Neural progenitor cell (in vitro differentiated cells): ENCODE measurements at regions not wholly inside any gene's neighbourhood (a gene's known extent, or its start where the extent isn't known, plus 50 kb on each side); places are given as distances from the start of the nearest gene placed in this dataset.

ENCODE experiments used
- CTCF ChIP-seq: fragments of 200-600 bp; sonication (generic); IDR thresholded peaks from 2 replicates; pipeline ENCODE4 v1.5.1; 2017; ENCODE audit warnings: antibody characterized with exemption, mild to moderate bottlenecking
- EZH2 ChIP-seq: fragments of 200-600 bp; sonication (generic); IDR thresholded peaks from 2 replicates; pipeline ENCODE4 v1.6.1; 2017; ENCODE audit warnings: antibody characterized with exemption, mild to moderate bottlenecking, moderate library complexity

GRCh38 chr2:146678516-146678915 lies 1166.3 kb upstream of the ACVR2A start:
- TF ChIP-seq CTCF (no peak), EZH2 (no peak)
